ENCODE measurements at regions not wholly inside any gene's neighbourhood (a gene's known extent, or its start where the extent isn't known, plus 50 kb on each side); places are given as distances from the start of the nearest gene placed in this dataset.

DNA sequence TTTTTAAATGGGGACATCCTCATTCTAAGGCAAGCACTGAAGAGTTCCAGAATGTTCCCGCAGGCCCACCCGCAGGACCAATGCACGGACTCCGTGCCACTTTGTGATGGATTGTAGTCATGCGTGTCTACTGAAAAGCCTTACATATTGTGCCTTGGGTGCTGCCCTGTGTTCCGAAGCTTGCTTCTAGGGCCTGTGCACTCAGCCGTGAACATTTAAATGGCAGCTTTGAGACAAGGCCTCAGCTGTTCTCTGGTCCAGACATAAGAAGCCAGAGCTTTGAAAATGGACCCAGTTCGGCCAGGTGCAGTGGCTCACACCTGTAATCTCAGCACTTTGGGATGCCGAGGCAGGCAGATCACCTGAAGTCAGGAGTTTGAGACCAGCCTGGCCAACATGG, 75.3 kb upstream of the CACNA1A start:
- Histone ChIP-seq H3K27ac (no peak overlapping the region), H3K4me3 (no peak overlapping the region), H3K4me1 (no peaks in the 10 kb centered on the region), H3K27me3 (no peaks in the 10 kb centered on the region), H3K36me3 (no peaks in the 10 kb centered on the region), H3K9me3 (peaks cover 0 to 8% of the 10 kb centered on the region in 2 donors)
- no peak for DNase-seq
- 92% methylated on average over 9 of the region's 9 CpGs; no CpG with 5 or more reads in 1 of the 2 donors for WGBS, 2 donors (ENCODE audit: low coverage in 1 of 2)
- no peak for TF ChIP-seq POLR2AphosphoS5 (IDR thresholded peaks at IDR 0.05)
- no peak for TF ChIP-seq EP300 (IDR thresholded peaks at IDR 0.05; ENCODE audit: low read depth)
- no peak for TF ChIP-seq POLR2A (IDR thresholded peaks at IDR 0.05)
- TF ChIP-seq, protein P1, sequence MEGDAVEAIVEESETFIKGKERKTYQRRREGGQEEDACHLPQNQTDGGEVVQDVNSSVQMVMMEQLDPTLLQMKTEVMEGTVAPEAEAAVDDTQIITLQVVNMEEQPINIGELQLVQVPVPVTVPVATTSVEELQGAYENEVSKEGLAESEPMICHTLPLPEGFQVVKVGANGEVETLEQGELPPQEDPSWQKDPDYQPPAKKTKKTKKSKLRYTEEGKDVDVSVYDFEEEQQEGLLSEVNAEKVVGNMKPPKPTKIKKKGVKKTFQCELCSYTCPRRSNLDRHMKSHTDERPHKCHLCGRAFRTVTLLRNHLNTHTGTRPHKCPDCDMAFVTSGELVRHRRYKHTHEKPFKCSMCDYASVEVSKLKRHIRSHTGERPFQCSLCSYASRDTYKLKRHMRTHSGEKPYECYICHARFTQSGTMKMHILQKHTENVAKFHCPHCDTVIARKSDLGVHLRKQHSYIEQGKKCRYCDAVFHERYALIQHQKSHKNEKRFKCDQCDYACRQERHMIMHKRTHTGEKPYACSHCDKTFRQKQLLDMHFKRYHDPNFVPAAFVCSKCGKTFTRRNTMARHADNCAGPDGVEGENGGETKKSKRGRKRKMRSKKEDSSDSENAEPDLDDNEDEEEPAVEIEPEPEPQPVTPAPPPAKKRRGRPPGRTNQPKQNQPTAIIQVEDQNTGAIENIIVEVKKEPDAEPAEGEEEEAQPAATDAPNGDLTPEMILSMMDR (IDR thresholded peaks at IDR 0.05): no peak
- in situ Hi-C loops (cut with MboI; ENCODE audit: low pct_ligation_motif_present in 1 of 4, low pct_unique_long_range_greater_than_20kb in 1 of 4, low sequenced_read_pairs in 3 of 4): loop anchor here in 2 of 4 donors (10.0 to 25.0 kb wide), 3 partner anchors 281 to 481 kb away; partner anchors contain the start of genes MISP3 (in 1 of the 2) and PALM3 (in 1 of the 2)
- intact Hi-C loops (cut with DNase I; ENCODE audit: low total_unique reads): no loop called here

DNA sequence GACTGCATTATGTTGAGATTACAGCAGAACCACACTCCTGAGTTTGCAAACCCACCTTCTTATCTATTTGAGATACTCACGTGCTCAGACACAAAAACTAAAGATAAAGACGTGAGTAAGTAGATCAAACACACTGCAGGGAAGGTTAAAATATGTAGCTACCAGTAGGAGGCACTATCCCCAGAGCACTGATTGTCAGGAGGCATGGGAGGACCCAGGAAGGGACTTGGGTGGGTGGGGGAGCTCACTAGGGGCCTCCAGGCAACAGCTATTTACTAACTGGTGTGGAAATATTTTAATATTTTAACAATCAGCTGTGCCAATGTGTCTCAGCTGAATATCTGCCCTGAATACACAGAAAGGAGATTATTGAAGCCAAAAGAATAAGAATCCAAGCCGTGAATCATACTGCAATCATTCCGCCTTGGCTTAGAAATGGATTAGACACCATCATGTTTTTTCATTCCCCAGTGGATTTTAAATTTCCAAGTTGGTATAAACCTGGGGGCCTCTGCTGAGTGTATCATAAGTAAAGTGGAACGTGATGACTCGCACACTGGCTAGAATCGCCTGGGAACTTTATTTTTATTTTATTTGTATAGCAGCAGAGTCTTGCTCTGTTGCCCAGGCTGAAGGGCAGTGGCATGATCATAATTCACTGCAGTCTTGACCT, 73.2 kb upstream of the CACNA1A start:
- no peaks in the 10 kb centered on the region for H3K36me3 ChIP-seq
- H3K4me1 ChIP-seq: no peaks in the 10 kb centered on the region
- no peaks in the 10 kb centered on the region for H3K27me3 ChIP-seq
- 44 to 62% methylated on average over 7 of the region's 7 CpGs for WGBS, 2 donors (ENCODE audit: low coverage in 1 of 2)
- intact Hi-C loops (cut with DNase I; ENCODE audit: low total_unique reads): no loop called here
- no peak for TF ChIP-seq EP300 (IDR thresholded peaks at IDR 0.05; ENCODE audit: low read depth)
- TF ChIP-seq, protein P1 (IDR thresholded peaks at IDR 0.05): no peak
- TF ChIP-seq POLR2AphosphoS5 (IDR thresholded peaks at IDR 0.05): no peak
- TF ChIP-seq POLR2A (IDR thresholded peaks at IDR 0.05): no peak
- DNase-seq: no peak
- no peak overlapping the region for H3K27ac ChIP-seq
- H3K4me3 ChIP-seq: no peak overlapping the region
- peaks cover 0 to 8% of the 10 kb centered on the region in 2 donors for H3K9me3 ChIP-seq
- in situ Hi-C loops (cut with MboI; ENCODE audit: low pct_ligation_motif_present in 1 of 4, low pct_unique_long_range_greater_than_20kb in 1 of 4, low sequenced_read_pairs in 3 of 4): loop anchor here in 2 of 4 donors (10.0 to 25.0 kb wide), 3 partner anchors 283 to 483 kb away; partner anchors contain the start of genes MISP3 (in 1 of the 2) and PALM3 (in 1 of the 2)

DNA sequence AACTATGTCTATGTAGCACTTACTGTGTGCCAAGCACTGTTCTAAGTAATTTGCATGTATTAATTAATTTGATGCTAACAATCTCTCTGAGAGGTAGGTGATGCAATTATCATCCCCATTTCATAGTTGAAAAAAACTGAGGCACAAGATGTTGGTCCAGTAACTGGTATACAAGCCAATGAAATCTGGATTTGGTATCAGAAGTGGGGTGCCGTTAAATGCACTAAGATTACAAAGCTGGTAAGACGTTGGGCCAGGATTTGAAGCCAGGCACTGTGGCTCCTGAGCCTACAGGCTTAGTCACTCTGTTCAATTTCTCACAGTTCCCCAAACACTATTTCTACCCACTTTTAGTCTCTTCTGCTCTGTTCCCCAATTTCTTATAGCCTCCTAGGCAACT, 70.4 kb upstream of the CACNA1A start:
- H3K36me3 ChIP-seq: no peaks in the 10 kb centered on the region

DNA sequence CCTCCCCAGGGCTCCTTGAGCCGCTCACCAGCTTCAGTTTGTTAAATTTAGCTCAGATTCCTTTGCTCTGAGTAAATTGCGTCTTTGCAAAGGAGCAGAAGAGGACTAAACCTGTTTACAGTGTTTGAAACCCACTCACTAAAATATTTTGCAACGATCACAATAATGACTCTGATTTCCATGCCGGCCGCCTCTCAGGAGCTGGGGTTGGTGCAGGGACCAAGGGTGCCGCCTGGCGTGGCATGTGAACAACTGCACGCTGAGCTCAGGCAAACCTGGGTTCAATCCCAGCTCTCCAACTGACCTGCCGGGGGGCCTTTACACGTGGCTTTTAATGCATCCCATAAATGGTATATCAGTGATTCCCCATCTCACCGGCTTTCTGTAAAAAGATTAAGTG, 68.7 kb upstream of the CACNA1A start:
- in situ Hi-C loops (cut with MboI; ENCODE audit: low pct_ligation_motif_present in 1 of 4, low pct_unique_long_range_greater_than_20kb in 1 of 4, low sequenced_read_pairs in 3 of 4) (loop anchor here in 1 of 4 donors (25.0 kb wide), 2 partner anchors 287 to 487 kb away; partner anchors contain the start of genes MISP3 and PALM3), intact Hi-C loops (cut with DNase I; ENCODE audit: low total_unique reads) (no loop called here)
- Histone ChIP-seq H3K27me3 (no peaks in the 10 kb centered on the region), H3K36me3 (no peaks in the 10 kb centered on the region), H3K4me3 (no peak overlapping the region), H3K4me1 (no peaks in the 10 kb centered on the region), H3K27ac (no peak overlapping the region), H3K9me3 (peaks cover 0 to 8% of the 10 kb centered on the region in 2 donors)
- TF ChIP-seq, protein P1 (IDR thresholded peaks at IDR 0.05): no peak
- TF ChIP-seq EP300 (IDR thresholded peaks at IDR 0.05; ENCODE audit: low read depth) (no peak), POLR2A (IDR thresholded peaks at IDR 0.05) (no peak), POLR2AphosphoS5 (IDR thresholded peaks at IDR 0.05) (no peak)
- WGBS, 2 donors (ENCODE audit: low coverage in 1 of 2): 33 to 38% methylated on average over 2 to 11 of the region's 11 CpGs
- no peak for DNase-seq

More for the DNA sequence above, 70.4 kb upstream of the CACNA1A start:
- Histone ChIP-seq H3K4me3 (no peak overlapping the region), H3K27ac (no peak overlapping the region), H3K4me1 (no peaks in the 10 kb centered on the region), H3K9me3 (peaks cover 0 to 8% of the 10 kb centered on the region in 2 donors), H3K27me3 (no peaks in the 10 kb centered on the region)
- no peak for DNase-seq
- WGBS, 2 donors (ENCODE audit: low coverage in 1 of 2): 83 to 92% methylated on average over 2 of the region's 2 CpGs
- in situ Hi-C loops (cut with MboI; ENCODE audit: low pct_ligation_motif_present in 1 of 4, low pct_unique_long_range_greater_than_20kb in 1 of 4, low sequenced_read_pairs in 3 of 4): loop anchor here in 1 of 4 donors (25.0 kb wide), 2 partner anchors 286 to 486 kb away; partner anchors contain the start of genes MISP3 and PALM3
- TF ChIP-seq, protein P1 (IDR thresholded peaks at IDR 0.05): no peak
- no peak for TF ChIP-seq POLR2AphosphoS5 (IDR thresholded peaks at IDR 0.05)
- TF ChIP-seq EP300 (IDR thresholded peaks at IDR 0.05; ENCODE audit: low read depth): no peak
- TF ChIP-seq POLR2A (IDR thresholded peaks at IDR 0.05): no peak
- intact Hi-C loops (cut with DNase I; ENCODE audit: low total_unique reads): no loop called here
